Tibial nerve (tissue), 4 donors: ENCODE measurements at regions not wholly inside any gene's neighbourhood (a gene's known extent, or its start where the extent isn't known, plus 50 kb on each side); places are given as distances from the start of the nearest gene placed in this dataset.

Source experiments
- DNase-seq, 2 donors: peaks; one replicate each; pipeline ENCODE4 v3.0.0-alpha.2; 2019; ENCODE audit warnings: low spot score in 2 of 2
- H3K27ac ChIP-seq, 4 donors: fragments of 200-600 bp; sonication (generic) in 3 of 4; one replicate each; pipeline ENCODE4 v1.5.1; 2017 to 2019; ENCODE audit warnings: mild to moderate bottlenecking in 1 of 4
- H3K27me3 ChIP-seq, 2 donors: fragments of 200-600 bp; sonication (generic) in 1 of 2; one replicate each; pipeline versions ENCODE4 v1.5.1 to v1.6.0; 2017 to 2019
- H3K36me3 ChIP-seq, 3 donors: fragments of 200-600 bp; sonication (generic); one replicate each; pipeline ENCODE4 v1.5.1; 2018 to 2019
- H3K4me1 ChIP-seq, 4 donors: fragments of 200-600 bp; sonication (generic) in 3 of 4; one replicate each; pipeline ENCODE4 v1.5.1; 2017 to 2019
- H3K4me3 ChIP-seq, 4 donors: fragments of 200-600 bp; sonication (generic) in 3 of 4; one replicate each; pipeline ENCODE4 v1.5.1; 2017 to 2019; ENCODE audit warnings: mild to moderate bottlenecking in 1 of 4, moderate library complexity in 1 of 4
- H3K9me3 ChIP-seq, 4 donors: fragments of 200-600 bp; sonication (generic) in 3 of 4; one replicate each; pipeline ENCODE4 v1.5.1; 2017 to 2019
- CTCF ChIP-seq, 5 experiments: fragments of 200-600 bp in 3 of 5; fragments of 450-650 bp in 2 of 5; sonication (generic) in 3 of 5; IDR thresholded peaks; one replicate each; pipeline ENCODE4 v1.5.1; 2016 to 2019; ENCODE audit warnings: antibody characterized with exemption in 5 of 5, mild to moderate bottlenecking in 3 of 5, moderate library complexity in 2 of 5
- EP300 ChIP-seq, 2 donors: sonication (generic); formaldehyde crosslinking; IDR thresholded peaks; one replicate each; pipeline ENCODE4 v1.6.1; 2017; ENCODE audit warnings: antibody characterized with exemption in 2 of 2, mild to moderate bottlenecking in 1 of 2
- POLR2A ChIP-seq, 2 donors: fragments of 450-650 bp; IDR thresholded peaks; one replicate each; pipeline ENCODE4 v1.6.1; 2017; ENCODE audit warnings: antibody characterized with exemption in 2 of 2, mild to moderate bottlenecking in 2 of 2, moderate library complexity in 2 of 2
- WGBS, 2 donors: methylation state at CpG; one replicate each; pipeline ENCODE4 v1.1.5; 2018; 5-methylcytosine and 5-hydroxymethylcytosine counted together

DNA sequence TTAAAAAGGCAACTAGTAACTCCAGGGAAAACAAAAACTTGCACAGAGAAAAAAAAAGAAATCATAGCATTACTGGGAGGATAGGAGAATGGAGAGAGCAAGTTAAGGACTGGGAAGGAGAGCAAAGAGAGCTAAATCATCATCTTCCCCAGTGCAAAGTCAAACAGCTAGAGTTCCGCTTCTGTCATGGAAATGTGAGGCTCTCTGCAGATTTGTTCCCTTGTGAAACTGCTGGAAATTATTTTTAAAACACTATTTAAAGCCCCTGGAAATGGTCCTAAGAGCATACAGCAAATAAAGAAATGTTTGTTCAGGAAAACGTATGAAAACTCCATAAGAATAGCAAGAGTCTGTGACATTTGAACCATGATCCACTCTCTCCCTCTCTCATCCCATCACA lies 64.6 kb downstream of the CAMK2N1 start:
- TF ChIP-seq POLR2A (IDR thresholded peaks at IDR 0.05) = no peak
- TF ChIP-seq CTCF (IDR thresholded peaks at IDR 0.05) = no peak
- TF ChIP-seq EP300 (IDR thresholded peaks at IDR 0.05) = no peak
- 46 to 61% methylated on average over 2 of the region's 2 CpGs for WGBS, 2 donors
- Histone ChIP-seq H3K4me3 (no peak overlapping the region), H3K27ac (no peak overlapping the region), H3K27me3 (no peaks in the 10 kb centered on the region), H3K9me3 (peaks cover 0 to 51% (median 9%) of the 10 kb centered on the region in 4 donors), H3K4me1 (no peaks in the 10 kb centered on the region), H3K36me3 (no peaks in the 10 kb centered on the region)
- DNase-seq = no peak

DNA sequence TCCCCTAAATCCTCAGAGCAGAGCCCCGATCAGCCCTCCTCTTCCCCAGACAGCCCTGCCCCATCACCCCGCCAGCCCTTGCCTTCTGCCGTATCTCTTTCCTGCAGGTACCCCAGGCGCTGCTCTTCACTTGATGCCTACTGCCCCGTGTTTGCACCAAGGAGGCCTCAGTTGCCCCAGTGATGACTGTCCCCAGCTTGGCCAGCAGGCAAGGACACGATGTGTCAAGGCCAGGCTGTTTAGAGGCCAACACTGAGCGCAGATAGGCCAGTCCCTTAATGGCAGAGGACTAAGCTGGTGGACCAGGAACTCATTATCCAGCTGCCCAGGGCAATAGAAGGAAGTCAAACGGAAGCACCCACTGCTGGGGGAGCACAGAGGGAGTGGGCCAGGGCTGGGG lies 68.4 kb downstream of the CAMK2N1 start:
- TF ChIP-seq EP300 (IDR thresholded peaks at IDR 0.05) = no peak
- no peak for TF ChIP-seq POLR2A (IDR thresholded peaks at IDR 0.05)
- no peak for TF ChIP-seq CTCF (IDR thresholded peaks at IDR 0.05)
- Histone ChIP-seq H3K27ac (no peak overlapping the region), H3K4me1 (no peaks in the 10 kb centered on the region), H3K27me3 (no peaks in the 10 kb centered on the region), H3K4me3 (no peak overlapping the region), H3K9me3 (peaks cover 0 to 17% (median 3%) of the 10 kb centered on the region in 4 donors), H3K36me3 (no peaks in the 10 kb centered on the region)
- DNase-seq = no peak
- WGBS, 2 donors = 83 to 88% methylated on average over 8 of the region's 8 CpGs

DNA sequence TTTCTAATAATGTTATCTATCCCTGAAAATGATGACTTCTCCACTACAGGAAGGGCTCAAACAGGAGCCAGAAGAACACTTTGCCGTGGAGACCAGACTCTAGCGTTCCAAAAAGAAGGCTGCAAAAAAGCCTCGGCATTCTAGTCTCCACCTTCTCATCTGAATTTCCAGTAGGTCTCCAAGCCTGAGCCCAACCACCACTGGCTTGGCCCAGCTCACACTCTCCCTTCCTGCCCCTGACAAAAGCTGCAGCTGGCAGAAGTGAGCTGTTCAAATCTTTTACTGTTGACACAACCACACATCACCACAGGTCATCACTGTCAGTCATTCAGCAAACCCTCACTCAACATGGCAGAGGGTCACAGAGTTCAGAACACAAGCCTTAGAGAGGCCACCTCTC lies 69.3 kb downstream of the CAMK2N1 start:
- H3K27me3 ChIP-seq = no peaks in the 10 kb centered on the region
- H3K9me3 ChIP-seq = peaks cover 0 to 8% (median 0%) of the 10 kb centered on the region in 4 donors
- DNase-seq = no peak
- TF ChIP-seq CTCF (IDR thresholded peaks at IDR 0.05) (no peak), POLR2A (IDR thresholded peaks at IDR 0.05) (no peak), EP300 (IDR thresholded peaks at IDR 0.05) (no peak)
- no peak overlapping the region for H3K4me3 ChIP-seq
- H3K36me3 ChIP-seq = no peaks in the 10 kb centered on the region
- 81 to 95% methylated on average over 3 of the region's 3 CpGs for WGBS, 2 donors
- no peak overlapping the region for H3K27ac ChIP-seq
- H3K4me1 ChIP-seq = no peaks in the 10 kb centered on the region

DNA sequence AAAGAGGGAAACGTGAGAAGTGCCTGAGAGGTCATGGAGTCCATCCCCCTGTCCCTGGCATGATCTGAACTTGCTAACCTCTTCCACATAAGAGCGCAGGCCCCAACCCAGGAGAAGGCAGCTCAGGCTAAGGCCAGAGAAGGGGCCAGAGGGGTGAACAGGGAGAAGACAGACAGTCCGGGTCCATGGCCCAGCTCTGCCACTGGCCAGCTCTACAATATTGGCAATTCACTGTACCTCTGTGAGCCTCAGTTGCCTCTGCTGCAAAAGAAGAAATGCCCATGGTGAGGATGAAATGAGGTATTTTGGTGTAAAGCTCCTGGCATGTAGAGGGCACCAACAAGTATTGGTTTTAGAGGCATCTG lies 72.3 kb downstream of the CAMK2N1 start:
- no peaks in the 10 kb centered on the region for H3K9me3 ChIP-seq
- no peak for TF ChIP-seq CTCF (IDR thresholded peaks at IDR 0.05)
- TF ChIP-seq POLR2A (IDR thresholded peaks at IDR 0.05) = no peak
- TF ChIP-seq EP300 (IDR thresholded peaks at IDR 0.05) = no peak
- 66 to 82% methylated on average over 3 of the region's 3 CpGs for WGBS, 2 donors
- no peak overlapping the region for H3K4me3 ChIP-seq
- no peaks in the 10 kb centered on the region for H3K36me3 ChIP-seq
- no peak overlapping the region for H3K27ac ChIP-seq
- no peak for DNase-seq
- H3K27me3 ChIP-seq = no peaks in the 10 kb centered on the region
- H3K4me1 ChIP-seq = no peaks in the 10 kb centered on the region

- no peaks in the 10 kb centered on the region for H3K27me3 ChIP-seq
- no peaks in the 10 kb centered on the region for H3K9me3 ChIP-seq
- H3K36me3 ChIP-seq = no peaks in the 10 kb centered on the region
- no peak overlapping the region for H3K27ac ChIP-seq
- DNase-seq = no peak
- 65 to 78% methylated on average over 11 of the region's 11 CpGs for WGBS, 2 donors
- H3K4me1 ChIP-seq = no peaks in the 10 kb centered on the region
- H3K4me3 ChIP-seq = no peak overlapping the region
- TF ChIP-seq CTCF (IDR thresholded peaks at IDR 0.05) = no peak
- TF ChIP-seq EP300 (IDR thresholded peaks at IDR 0.05) = no peak
Measured at GRCh38 chr1:20413136-20413775, 72.8 kb downstream of the CAMK2N1 start.
